Endothelial cell of umbilical vein (primary cell): ENCODE measurements at regions not wholly inside any gene's neighbourhood (a gene's known extent, or its start where the extent isn't known, plus 50 kb on each side); places are given as distances from the start of the nearest gene placed in this dataset.

Experiments
- BruUV-seq: library from RNA; stranded (reverse); fragments of 400-500 nt; replicated peaks from 2 replicates; lab custom pipeline; 2021; lab: Mats Ljungman, UMichigan
- CTCF ChIA-PET: fragments of 300-600, 350-600 bp; sonication (Branson Sonifier 250); formaldehyde crosslinking; loops from one replicate; lab custom pipeline; 2021; ENCODE audit warnings: antibody characterized with exemption, inconsistent platforms; lab: Charles Lee
- POLR2A ChIA-PET: fragments of 300-600, 350-600 bp; sonication (Branson Sonifier 250); formaldehyde crosslinking; loops from one replicate; lab custom pipeline; 2021; ENCODE audit warnings: antibody characterized with exemption, inconsistent platforms; lab: Charles Lee
- DNase-seq: peaks from one replicate; pipeline ENCODE4 v3.0.0-alpha.2; 2011; ENCODE audit warnings: low read depth, low spot score
- FAIRE-seq: peaks from 2 replicates; lab custom pipeline; 2011; peaks lifted over from hg19 to GRCh38; lab: Jason Lieb, UNC
- H2AFZ ChIP-seq: 2 replicates; pipeline ENCODE4 v1.6.0; 2012; ENCODE audit warnings: low read depth, low read length, control low read depth, inconsistent platforms
- H3K27ac ChIP-seq: 2 replicates; pipeline ENCODE4 v1.5.1; 2011; ENCODE audit warnings: low read depth, mild to moderate bottlenecking, control low read depth, low read length, moderate library complexity; ENCODE audit not compliant: insufficient read depth
- H3K27me3 ChIP-seq, 2 experiments: 2 replicates each; pipeline versions ENCODE4 v1.6.0 to v1.6.1; 2011; ENCODE audit warnings: low read length in 2 of 2, mixed read lengths in 1 of 2; ENCODE audit not compliant: control insufficient read depth in 2 of 2, insufficient read depth in 2 of 2
- H3K36me3 ChIP-seq, 2 experiments: 2 replicates in 1 of 2; 3 replicates in 1 of 2; pipeline ENCODE4 v1.5.1; 2011; ENCODE audit warnings: low read length in 2 of 2, mild to moderate bottlenecking in 1 of 2, moderate library complexity in 1 of 2; ENCODE audit not compliant: control insufficient read depth in 2 of 2, insufficient read depth in 2 of 2; ENCODE audit errors: extremely low read depth in 1 of 2
- H3K4me1 ChIP-seq: 3 replicates; pipeline ENCODE4 v1.5.1; 2011; ENCODE audit warnings: mild to moderate bottlenecking, low read length; ENCODE audit not compliant: control insufficient read depth, insufficient read depth; ENCODE audit errors: extremely low read depth
- H3K4me2 ChIP-seq: 2 replicates; pipeline ENCODE4 v1.6.1; 2011; ENCODE audit warnings: low read length, control low read depth, mixed read lengths; ENCODE audit not compliant: insufficient read depth
- H3K4me3 ChIP-seq, 3 experiments: fragments of 200-600 bp in 1 of 3; sonication (generic), shearing (Covaris generic) in 1 of 3; replicated peaks in 1 of 3; 2 replicates each; pipeline ENCODE4 v1.5.1; 2011 to 2016; ENCODE audit warnings: control low read depth in 3 of 3, low read length in 3 of 3, mild to moderate bottlenecking in 2 of 3, inconsistent platforms in 1 of 3, low read depth in 1 of 3, moderate library complexity in 1 of 3; ENCODE audit not compliant: insufficient read depth in 1 of 3
- H3K79me2 ChIP-seq: 2 replicates; pipeline ENCODE4 v1.6.0; 2012; ENCODE audit warnings: low read length, inconsistent platforms; ENCODE audit not compliant: control insufficient read depth, insufficient read depth
- H3K9ac ChIP-seq: replicated peaks from 2 replicates; pipeline ENCODE3; 2011; ENCODE audit warnings: low read length, control low read depth; ENCODE audit not compliant: insufficient read depth; ENCODE audit errors: extremely low read depth
- H3K9me1 ChIP-seq: replicated peaks from 3 replicates; pipeline ENCODE4 v1.6.0; 2011; ENCODE audit warnings: mild to moderate bottlenecking, low read length; ENCODE audit not compliant: control insufficient read depth, insufficient read depth; ENCODE audit errors: extremely low read depth
- H3K9me3 ChIP-seq: replicated peaks from 2 replicates; pipeline ENCODE4 v1.5.1; 2012; ENCODE audit warnings: low read length, inconsistent platforms; ENCODE audit not compliant: control insufficient read depth, insufficient read depth
- H4K20me1 ChIP-seq: replicated peaks from 2 replicates; pipeline ENCODE3; 2011; ENCODE audit warnings: mild to moderate bottlenecking, low read length; ENCODE audit not compliant: control insufficient read depth, insufficient read depth; ENCODE audit errors: extremely low read depth
- CTCF ChIP-seq, 2 donors: IDR thresholded peaks; 1 replicate in 1 of 2; 2 replicates in 1 of 2; pipeline ENCODE4 v1.5.1; 2011; ENCODE audit warnings: low read length in 2 of 2, mild to moderate bottlenecking in 2 of 2, moderate library complexity in 2 of 2, control low read depth in 1 of 2, inconsistent platforms in 1 of 2, low read depth in 1 of 2; ENCODE audit not compliant: insufficient read depth in 1 of 2; ENCODE audit errors: extremely low read depth in 1 of 2
- EZH2 ChIP-seq: IDR thresholded peaks from 2 replicates; pipeline ENCODE4 v1.6.1; 2012; ENCODE audit warnings: borderline replicate concordance, low read depth, mild to moderate bottlenecking, moderate library complexity, low read length, inconsistent platforms; ENCODE audit not compliant: severe bottlenecking
- FOS ChIP-seq: IDR thresholded peaks from 2 replicates; pipeline ENCODE4 v1.6.1; 2011; ENCODE audit warnings: mild to moderate bottlenecking, low read length, moderate library complexity, borderline replicate concordance; ENCODE audit not compliant: insufficient read depth
- GATA2 ChIP-seq: IDR thresholded peaks from 2 replicates; pipeline ENCODE4 v1.7.0; 2011; ENCODE audit warnings: low read depth, mild to moderate bottlenecking, moderate library complexity, mixed read lengths, low read length; ENCODE audit not compliant: insufficient read length, insufficient read depth
- JUN ChIP-seq: IDR thresholded peaks from 2 replicates; pipeline ENCODE4 v1.6.1; 2011; ENCODE audit warnings: borderline replicate concordance, low read depth; ENCODE audit not compliant: insufficient read length, insufficient read depth
- MAX ChIP-seq: IDR thresholded peaks from 2 replicates; pipeline ENCODE4 v1.6.1; 2011; ENCODE audit not compliant: insufficient read depth, insufficient read length
- MYC ChIP-seq: IDR thresholded peaks from one replicate; pipeline ENCODE4 v1.6.1; 2011; ENCODE audit warnings: mild to moderate bottlenecking, low read depth, low read length
- POLR2A ChIP-seq: IDR thresholded peaks from 2 replicates; pipeline ENCODE4 v1.6.1; 2012; ENCODE audit warnings: low read depth, mild to moderate bottlenecking, control low read depth, low read length
- POLR2AphosphoS5 ChIP-seq: IDR thresholded peaks from 2 replicates; pipeline ENCODE4 v1.6.1; 2012; ENCODE audit warnings: low read depth, mild to moderate bottlenecking, control low read depth, low read length, moderate library complexity; ENCODE audit not compliant: insufficient read depth
- dilution Hi-C: fragments of 300-500 bp; cut with MboI; formaldehyde crosslinking; loops from one replicate; pipeline ENCODE4 v1.15.0; 2019; ENCODE audit warnings: low sequenced_read_pairs; ENCODE audit not compliant: extremely low pct_ligation_motif_present
- intact Hi-C: fragments of 100-400 bp; cut with micrococcal nuclease; formaldehyde crosslinking; loops from one replicate; pipeline ENCODE4 v1.10.0; 2022

- Histone ChIP-seq H3K9me3 (no peaks in the 10 kb centered on the region), H3K27ac (no peak overlapping the region), H3K36me3 (no peaks in the 10 kb centered on the region), H2AFZ (no peak overlapping the region), H3K4me2 (no peak overlapping the region), H3K79me2 (no peaks in the 10 kb centered on the region), H3K4me1 (no peaks in the 10 kb centered on the region), H3K4me3 (no peak overlapping the region), H3K9ac (no peak overlapping the region), H3K9me1 (no peaks in the 10 kb centered on the region), H3K27me3 (no peaks in the 10 kb centered on the region), H4K20me1 (no peaks in the 10 kb centered on the region)
- TF ChIP-seq EZH2 (no peak), POLR2AphosphoS5 (no peak), JUN (no peak), CTCF (IDR thresholded peaks at IDR 0.05; ENCODE audit: extremely low read depth in 1 of 2, insufficient read depth in 1 of 2, low read depth in 1 of 2, low read length in 2 of 2) (no peak), MAX (no peak), MYC (no peak), POLR2A (no peak), GATA2 (no peak), FOS (no peak)
- intact Hi-C loops (no loop called here), dilution Hi-C loops (no loop called here)
- ChIA-PET POLR2A (no interaction called here), CTCF (interaction anchor here (1.1 to 1.2 kb wide), 2 partner anchors 36 to 64 kb away, joined by 3 read pairs; no protein-coding TSS in a partner anchor)
- no TSS peak for BruUV-seq
- DNase-seq (no peak), FAIRE-seq (no peak)
These were observed 167.3 kb downstream of the FAM43A start for GRCh38 chr3:194852831-194853508.
